HL-60 (cell line): ENCODE measurements at regions not wholly inside any gene's neighbourhood (a gene's known extent, or its start where the extent isn't known, plus 50 kb on each side); places are given as distances from the start of the nearest gene placed in this dataset.
"Not testable (repeated sequence)": the region's sequence is repeated elsewhere in the genome, so short reads cannot be mapped to it uniquely, and the experiment has no call there.

Experiments
- CTCF ChIP-seq: IDR thresholded peaks from one replicate; pipeline ENCODE4 v1.5.1; 2011; ENCODE audit warnings: low read length, control low read depth, inconsistent platforms; ENCODE audit not compliant: insufficient read depth
- POLR2AphosphoS5 ChIP-seq: IDR thresholded peaks from 2 replicates; pipeline ENCODE4 v1.6.1; 2012; ENCODE audit warnings: low read depth
- SPI1 ChIP-seq: IDR thresholded peaks from 2 replicates; pipeline ENCODE4 v1.6.1; 2012; ENCODE audit warnings: low read depth, mild to moderate bottlenecking, borderline replicate concordance

GRCh38 chr1:206384029-206384807, 86.1 kb upstream of the IKBKE start:
- not testable (repeated sequence) for TF ChIP-seq CTCF, POLR2AphosphoS5, SPI1
